ENCODE measurements at regions not wholly inside any gene's neighbourhood (a gene's known extent, or its start where the extent isn't known, plus 50 kb on each side); places are given as distances from the start of the nearest gene placed in this dataset.

GRCh38 chr6:141744194-141744925 lies 388.4 kb upstream of the GJE1 start:
- TF ChIP-seq CTCF (IDR thresholded peaks at IDR 0.05) = no peak
- Histone ChIP-seq H3K27ac (no peak overlapping the region), H3K4me3 (no peak overlapping the region)
- no peak for DNase-seq (ENCODE audit: low spot score)

- no peak overlapping the region for H3K27ac ChIP-seq
- no peak for TF ChIP-seq CTCF (IDR thresholded peaks at IDR 0.05)
- no peak overlapping the region for H3K4me3 ChIP-seq
- no peak for DNase-seq (ENCODE audit: low spot score)
Observed at GRCh38 chr6:141736104-141736503, 396.6 kb upstream of the GJE1 start.

GRCh38 chr6:141735126-141735525 lies 397.6 kb upstream of the GJE1 start:
- DNase-seq (ENCODE audit: low spot score) = no peak
- Histone ChIP-seq H3K4me3 (no peak overlapping the region), H3K27ac (no peak overlapping the region)
- TF ChIP-seq CTCF (IDR thresholded peaks at IDR 0.05) = no peak

- DNase-seq (ENCODE audit: low spot score) = no peak
- no peak overlapping the region for H3K4me3 ChIP-seq
- TF ChIP-seq CTCF (IDR thresholded peaks at IDR 0.05) = no peak
- no peak overlapping the region for H3K27ac ChIP-seq
Observed at GRCh38 chr6:141734071-141734840, 398.5 kb upstream of the GJE1 start.

GRCh38 chr6:141729146-141729545 lies 403.6 kb upstream of the GJE1 start:
- Histone ChIP-seq H3K27ac (no peak overlapping the region), H3K4me3 (no peak overlapping the region)
- DNase-seq (ENCODE audit: low spot score) = no peak
- TF ChIP-seq CTCF (IDR thresholded peaks at IDR 0.05) = no peak

- DNase-seq (ENCODE audit: low spot score) = no peak
- no peak overlapping the region for H3K27ac ChIP-seq
- no peak for TF ChIP-seq CTCF (IDR thresholded peaks at IDR 0.05)
- H3K4me3 ChIP-seq = no peak overlapping the region
Observed at GRCh38 chr6:141728330-141728729, 404.4 kb upstream of the GJE1 start.

- no peak for DNase-seq (ENCODE audit: low spot score)
- no peak overlapping the region for H3K27ac ChIP-seq
- H3K4me3 ChIP-seq = no peak overlapping the region
- no peak for TF ChIP-seq CTCF (IDR thresholded peaks at IDR 0.05)
Observed at GRCh38 chr6:141726248-141726647, 406.5 kb upstream of the GJE1 start.

Data from coronary artery (tissue), 2 donors.